Suprapubic skin (tissue), 4 donors: ENCODE measurements at regions not wholly inside any gene's neighbourhood (a gene's known extent, or its start where the extent isn't known, plus 50 kb on each side); places are given as distances from the start of the nearest gene placed in this dataset.

ENCODE experiments used
- DNase-seq, 2 donors: peaks; one replicate each; pipeline ENCODE4 v3.0.0-alpha.2; 2019; ENCODE audit warnings: low spot score in 2 of 2
- H3K27ac ChIP-seq: fragments of 200-600 bp; sonication (generic); one replicate; pipeline ENCODE4 v1.5.1; 2019
- H3K27me3 ChIP-seq: fragments of 200-600 bp; sonication (generic); one replicate; pipeline ENCODE4 v1.5.1; 2019
- H3K36me3 ChIP-seq: fragments of 200-600 bp; sonication (generic); one replicate; pipeline ENCODE4 v1.5.1; 2019
- H3K4me1 ChIP-seq: fragments of 200-600 bp; sonication (generic); one replicate; pipeline ENCODE4 v1.5.1; 2019
- H3K4me3 ChIP-seq: fragments of 200-600 bp; sonication (generic); one replicate; pipeline ENCODE4 v1.5.1; 2019; ENCODE audit warnings: mild to moderate bottlenecking
- H3K9me3 ChIP-seq: fragments of 200-600 bp; sonication (generic); one replicate; pipeline ENCODE4 v1.5.1; 2019
- CTCF ChIP-seq, 2 donors: fragments of 200-600 bp in 1 of 2; fragments of 450-650 bp in 1 of 2; sonication (generic) in 1 of 2; IDR thresholded peaks; one replicate each; pipeline ENCODE4 v1.5.1; 2016 to 2019; ENCODE audit warnings: antibody characterized with exemption in 2 of 2, mild to moderate bottlenecking in 1 of 2, moderate library complexity in 1 of 2
- EP300 ChIP-seq: sonication (generic); formaldehyde crosslinking; IDR thresholded peaks from one replicate; pipeline ENCODE4 v1.6.1; 2017; ENCODE audit warnings: antibody characterized with exemption
- POLR2A ChIP-seq, 2 donors: fragments of 450-650 bp; IDR thresholded peaks; one replicate each; pipeline ENCODE4 v1.6.1; 2017; ENCODE audit warnings: antibody characterized with exemption in 2 of 2, mild to moderate bottlenecking in 2 of 2, moderate library complexity in 2 of 2
- POLR2AphosphoS5 ChIP-seq, 3 donors: sonication (generic); formaldehyde crosslinking; IDR thresholded peaks; one replicate each; pipeline ENCODE4 v1.6.1; 2017; ENCODE audit warnings: antibody characterized with exemption in 3 of 3
- WGBS: methylation state at CpG from one replicate; pipeline ENCODE4 v1.1.5; 2018; 5-methylcytosine and 5-hydroxymethylcytosine counted together

DNA sequence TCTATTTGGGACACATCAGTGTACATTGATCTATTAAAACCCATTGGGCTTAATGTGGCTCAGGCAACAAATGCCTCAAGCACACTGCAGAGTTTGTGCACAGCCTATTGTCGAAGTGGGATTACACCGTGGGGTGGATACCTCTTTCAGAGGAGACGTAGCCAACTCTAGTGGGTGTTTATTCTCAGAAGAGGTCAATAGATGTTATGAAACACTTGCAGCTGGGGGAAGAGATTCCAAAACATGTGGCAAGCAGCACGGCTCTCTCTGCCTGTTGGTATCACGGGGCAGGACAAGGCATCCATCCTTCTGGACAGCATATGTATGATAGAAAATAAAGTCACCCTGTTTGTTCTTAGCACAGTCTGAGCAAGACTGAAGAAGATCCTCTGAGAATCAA, 121.4 kb upstream of the COPS8 start:
- WGBS, result 60% methylated on average over 5 of the region's 5 CpGs
- peak overlapping the region; percentile 39 for H3K27ac ChIP-seq
- H3K9me3 ChIP-seq, result no peaks in the 10 kb centered on the region
- no peaks in the 10 kb centered on the region for H3K27me3 ChIP-seq
- H3K4me3 ChIP-seq, result no peak overlapping the region
- H3K36me3 ChIP-seq, result no peaks in the 10 kb centered on the region
- peak in 1 of 3 donors; percentile 85 for TF ChIP-seq POLR2AphosphoS5 (IDR thresholded peaks at IDR 0.05)
- TF ChIP-seq CTCF (IDR thresholded peaks at IDR 0.05), result no peak
- DNase-seq, result peak; percentile 71 to 82
- peaks cover 19% of the 10 kb centered on the region for H3K4me1 ChIP-seq

- DNase-seq, result peak; percentile 26 to 34
- Histone ChIP-seq H3K27ac (peak overlapping the region; percentile 39), H3K36me3 (no peaks in the 10 kb centered on the region), H3K9me3 (no peaks in the 10 kb centered on the region), H3K4me3 (no peak overlapping the region), H3K4me1 (peaks cover 14% of the 10 kb centered on the region), H3K27me3 (no peaks in the 10 kb centered on the region)
- WGBS, result 90% methylated on average over 13 of the region's 13 CpGs
- TF ChIP-seq POLR2A (IDR thresholded peaks at IDR 0.05), result no peak
- TF ChIP-seq POLR2AphosphoS5 (IDR thresholded peaks at IDR 0.05), result no peak
- no peak for TF ChIP-seq EP300
- no peak for TF ChIP-seq CTCF (IDR thresholded peaks at IDR 0.05)
These were observed 120.5 kb upstream of the COPS8 start for GRCh38 chr2:236965021-236965840.

GRCh38 chr2:236965841-236966096, 119.9 kb upstream of the COPS8 start:
- Histone ChIP-seq H3K9me3 (no peaks in the 10 kb centered on the region), H3K27ac (no peak overlapping the region), H3K27me3 (no peaks in the 10 kb centered on the region), H3K4me1 (peaks cover 14% of the 10 kb centered on the region), H3K4me3 (no peak overlapping the region), H3K36me3 (no peaks in the 10 kb centered on the region)
- TF ChIP-seq POLR2A (IDR thresholded peaks at IDR 0.05), result no peak
- no peak for TF ChIP-seq EP300
- no peak for TF ChIP-seq CTCF (IDR thresholded peaks at IDR 0.05)
- no peak for TF ChIP-seq POLR2AphosphoS5 (IDR thresholded peaks at IDR 0.05)
- 94% methylated on average over 1 of the region's 1 CpG for WGBS
- no peak for DNase-seq

GRCh38 chr2:236967499-236967783, 118.2 kb upstream of the COPS8 start:
- Histone ChIP-seq H3K4me3 (no peak overlapping the region), H3K9me3 (no peaks in the 10 kb centered on the region), H3K27me3 (peaks cover 8% of the 10 kb centered on the region), H3K27ac (peak overlapping the region; percentile 7), H3K36me3 (no peaks in the 10 kb centered on the region), H3K4me1 (peaks cover 24% of the 10 kb centered on the region)
- 78% methylated on average over 3 of the region's 4 CpGs for WGBS
- TF ChIP-seq POLR2AphosphoS5 (IDR thresholded peaks at IDR 0.05), result no peak
- no peak for TF ChIP-seq EP300
- TF ChIP-seq CTCF (IDR thresholded peaks at IDR 0.05), result no peak
- TF ChIP-seq POLR2A (IDR thresholded peaks at IDR 0.05), result no peak
- peak; percentile 24 to 44 for DNase-seq

GRCh38 chr2:236968101-236968879, 117.4 kb upstream of the COPS8 start:
- Histone ChIP-seq H3K27me3 (peaks cover 10% of the 10 kb centered on the region), H3K4me1 (peaks cover 28% of the 10 kb centered on the region), H3K36me3 (no peaks in the 10 kb centered on the region), H3K27ac (no peak overlapping the region), H3K9me3 (no peaks in the 10 kb centered on the region), H3K4me3 (no peak overlapping the region)
- DNase-seq, result peak; percentile 50 to 68
- 84% methylated on average over 9 of the region's 10 CpGs for WGBS
- TF ChIP-seq EP300 (no peak), POLR2AphosphoS5 (IDR thresholded peaks at IDR 0.05) (no peak), CTCF (IDR thresholded peaks at IDR 0.05) (no peak), POLR2A (IDR thresholded peaks at IDR 0.05) (no peak)
